NB4 (cell line): ENCODE measurements at regions not wholly inside any gene's neighbourhood (a gene's known extent, or its start where the extent isn't known, plus 50 kb on each side); places are given as distances from the start of the nearest gene placed in this dataset.
A peak's percentile ranks its signal among the peaks of the same experiment; 100 is the strongest.
"Not testable (repeated sequence)": the region's sequence is repeated elsewhere in the genome, so short reads cannot be mapped to it uniquely, and the experiment has no call there.

Experiments
- DNase-seq: peaks from one replicate; pipeline ENCODE4 v3.0.0; 2010; ENCODE audit warnings: low read depth
- H3K4me3 ChIP-seq: one replicate; pipeline ENCODE4 v1.5.1; 2011; ENCODE audit warnings: mild to moderate bottlenecking, low read depth, low read length, moderate library complexity
- CTCF ChIP-seq: IDR thresholded peaks from one replicate; pipeline ENCODE4 v1.5.1; 2012; ENCODE audit warnings: low read depth, low read length

- DNase-seq, H3K4me3 ChIP-seq: not testable (repeated sequence)
These were observed 122.8 kb upstream of the DEFB108B start for GRCh38 chr11:71710171-71710671.

GRCh38 chr11:71710701-71711385, 122.2 kb upstream of the DEFB108B start:
- not testable (repeated sequence) for H3K4me3 ChIP-seq, DNase-seq

- H3K4me3 ChIP-seq, DNase-seq: not testable (repeated sequence)
These were observed 120.7 kb upstream of the DEFB108B start for GRCh38 chr11:71712350-71712749.

- H3K4me3 ChIP-seq, DNase-seq: not testable (repeated sequence)
These were observed 120.2 kb upstream of the DEFB108B start for GRCh38 chr11:71712846-71713245.

- not testable (repeated sequence) for DNase-seq, H3K4me3 ChIP-seq
These were observed 118.5 kb upstream of the DEFB108B start for GRCh38 chr11:71714510-71714909.

GRCh38 chr11:71721840-71722239, 111.2 kb upstream of the DEFB108B start:
- not testable (repeated sequence) for H3K4me3 ChIP-seq, DNase-seq

GRCh38 chr11:71723991-71724390, 109.0 kb upstream of the DEFB108B start:
- not testable (repeated sequence) for H3K4me3 ChIP-seq, DNase-seq

GRCh38 chr11:71730748-71731147, 102.3 kb upstream of the DEFB108B start:
- not testable (repeated sequence) for DNase-seq, H3K4me3 ChIP-seq

GRCh38 chr11:71734368-71734767, 98.6 kb upstream of the DEFB108B start:
- not testable (repeated sequence) for H3K4me3 ChIP-seq
- DNase-seq: peak; percentile 19
- TF ChIP-seq CTCF: peak; percentile 23

- H3K4me3 ChIP-seq, DNase-seq: not testable (repeated sequence)
These were observed 94.7 kb upstream of the DEFB108B start for GRCh38 chr11:71738317-71738716.

GRCh38 chr11:71743385-71743784, 89.6 kb upstream of the DEFB108B start:
- DNase-seq, H3K4me3 ChIP-seq: not testable (repeated sequence)

GRCh38 chr11:71745656-71746055, 87.3 kb upstream of the DEFB108B start:
- H3K4me3 ChIP-seq, DNase-seq: not testable (repeated sequence)

GRCh38 chr11:71746263-71746662, 86.7 kb upstream of the DEFB108B start:
- not testable (repeated sequence) for DNase-seq, H3K4me3 ChIP-seq

GRCh38 chr11:71748965-71749620, 83.9 kb upstream of the DEFB108B start:
- DNase-seq, H3K4me3 ChIP-seq: not testable (repeated sequence)

- not testable (repeated sequence) for DNase-seq, H3K4me3 ChIP-seq
These were observed 82.1 kb upstream of the DEFB108B start for GRCh38 chr11:71750908-71751307.

GRCh38 chr11:71764695-71765491, 68.1 kb upstream of the DEFB108B start:
- not testable (repeated sequence) for DNase-seq, H3K4me3 ChIP-seq

- not testable (repeated sequence) for DNase-seq, H3K4me3 ChIP-seq
These were observed 66.0 kb upstream of the DEFB108B start for GRCh38 chr11:71767016-71767415.

- not testable (repeated sequence) for H3K4me3 ChIP-seq
- DNase-seq: peak; percentile 27
These were observed 60.8 kb upstream of the DEFB108B start for GRCh38 chr11:71772193-71772592.
